ENCODE measurements at regions not wholly inside any gene's neighbourhood (a gene's known extent, or its start where the extent isn't known, plus 50 kb on each side); places are given as distances from the start of the nearest gene placed in this dataset.
"Not testable (repeated sequence)": the region's sequence is repeated elsewhere in the genome, so short reads cannot be mapped to it uniquely, and the experiment has no call there.

- Histone ChIP-seq H3K4me3 (no peak overlapping the region), H3K9me3 (no peaks in the 10 kb centered on the region), H3K27me3 (no peaks in the 10 kb centered on the region), H3K36me3 (no peaks in the 10 kb centered on the region), H3K27ac (no peak overlapping the region), H3K4me1 (no peaks in the 10 kb centered on the region)
- TF ChIP-seq POLR2AphosphoS5 (IDR thresholded peaks at IDR 0.05) (no peak), EP300 (IDR thresholded peaks at IDR 0.05) (no peak), POLR2A (IDR thresholded peaks at IDR 0.05) (no peak), CTCF (IDR thresholded peaks at IDR 0.05) (no peak)
- intact Hi-C loops (cut with DNase I), result no loop called here
- 72 to 74% methylated on average over 5 of the region's 5 CpGs for WGBS, 2 donors
- DNase-seq, result no peak
Measured at GRCh38 chr12:30533558-30534265, 162.0 kb downstream of the IPO8 start.

- Histone ChIP-seq H3K36me3 (no peaks in the 10 kb centered on the region), H3K27ac (no peak overlapping the region), H3K9me3 (no peaks in the 10 kb centered on the region), H3K27me3 (no peaks in the 10 kb centered on the region), H3K4me3 (no peak overlapping the region), H3K4me1 (no peaks in the 10 kb centered on the region)
- no peak for TF ChIP-seq POLR2A (IDR thresholded peaks at IDR 0.05)
- no peak for TF ChIP-seq POLR2AphosphoS5 (IDR thresholded peaks at IDR 0.05)
- TF ChIP-seq EP300 (IDR thresholded peaks at IDR 0.05), result no peak
- no peak for TF ChIP-seq CTCF (IDR thresholded peaks at IDR 0.05)
- no peak for DNase-seq
- 57 to 78% methylated on average over 8 of the region's 8 CpGs for WGBS, 2 donors
- intact Hi-C loops (cut with DNase I), result no loop called here
Measured at GRCh38 chr12:30531731-30532678, 163.7 kb downstream of the IPO8 start.

- WGBS, 2 donors, result 78 to 81% methylated on average over 4 of the region's 4 CpGs
- no peaks in the 10 kb centered on the region for H3K36me3 ChIP-seq
- no peak for TF ChIP-seq POLR2AphosphoS5 (IDR thresholded peaks at IDR 0.05)
- TF ChIP-seq POLR2A (IDR thresholded peaks at IDR 0.05), result no peak
- TF ChIP-seq EP300 (IDR thresholded peaks at IDR 0.05), result no peak
- TF ChIP-seq CTCF (IDR thresholded peaks at IDR 0.05), result no peak
- no peak overlapping the region for H3K4me3 ChIP-seq
- no peak for DNase-seq
- H3K27ac ChIP-seq, result no peak overlapping the region
- intact Hi-C loops (cut with DNase I), result no loop called here
- H3K4me1 ChIP-seq, result no peaks in the 10 kb centered on the region
- H3K9me3 ChIP-seq, result no peaks in the 10 kb centered on the region
- H3K27me3 ChIP-seq, result no peaks in the 10 kb centered on the region
Measured at GRCh38 chr12:30529489-30530269, 166.0 kb downstream of the IPO8 start.

GRCh38 chr12:30525171-30525570 lies 170.5 kb downstream of the IPO8 start:
- Histone ChIP-seq H3K4me1 (no peaks in the 10 kb centered on the region), H3K9me3 (no peaks in the 10 kb centered on the region), H3K27me3 (no peaks in the 10 kb centered on the region), H3K27ac (no peak overlapping the region), H3K4me3 (no peak overlapping the region), H3K36me3 (no peaks in the 10 kb centered on the region)
- TF ChIP-seq POLR2AphosphoS5 (IDR thresholded peaks at IDR 0.05) (no peak), EP300 (IDR thresholded peaks at IDR 0.05) (no peak), CTCF (IDR thresholded peaks at IDR 0.05) (no peak), POLR2A (IDR thresholded peaks at IDR 0.05) (no peak)
- no peak for DNase-seq
- intact Hi-C loops (cut with DNase I), result no loop called here
- 45 to 54% methylated on average over 4 of the region's 4 CpGs for WGBS, 2 donors

GRCh38 chr12:30520285-30520684 lies 175.4 kb downstream of the IPO8 start:
- H3K4me1 ChIP-seq; H3K27me3 ChIP-seq; H3K27ac ChIP-seq; H3K36me3 ChIP-seq; H3K9me3 ChIP-seq; DNase-seq; H3K4me3 ChIP-seq; intact Hi-C loops (cut with DNase I): not testable (repeated sequence)
- WGBS, 2 donors, result 56 to 62% methylated on average over 3 of the region's 4 CpGs

Measured in sigmoid colon (tissue), 6 donors.